ENCODE measurements at regions not wholly inside any gene's neighbourhood (a gene's known extent, or its start where the extent isn't known, plus 50 kb on each side); places are given as distances from the start of the nearest gene placed in this dataset.

- TF ChIP-seq CTCF (IDR thresholded peaks at IDR 0.05 in 4 of 5, conservative IDR thresholded peaks at IDR 0.05 in 1 of 5): no peak
- TF ChIP-seq POLR2A (IDR thresholded peaks at IDR 0.05): no peak
Measured at GRCh38 chr2:153098073-153098472, 379.7 kb downstream of the ARL6IP6 start.
